Amygdala (tissue), 56 donors: ENCODE measurements at regions not wholly inside any gene's neighbourhood (a gene's known extent, or its start where the extent isn't known, plus 50 kb on each side); places are given as distances from the start of the nearest gene placed in this dataset.

Source experiments
- DNase-seq, 56 donors: peaks; one replicate each; lab custom pipeline; 2025; lab: John Stamatoyannopoulos, UW

GRCh38 chr2:7895289-7895688 is 786.6 kb upstream of the ID2 start:
- no peak for DNase-seq

- no peak for DNase-seq
Measured at GRCh38 chr2:7896940-7897487, 784.8 kb upstream of the ID2 start.

- no peak for DNase-seq
Measured at GRCh38 chr2:7899241-7899640, 782.6 kb upstream of the ID2 start.

GRCh38 chr2:7899923-7900322 is 781.9 kb upstream of the ID2 start:
- DNase-seq, result no peak

GRCh38 chr2:7900593-7900992 is 781.3 kb upstream of the ID2 start:
- no peak for DNase-seq

GRCh38 chr2:7902251-7902765 is 779.5 kb upstream of the ID2 start:
- no peak for DNase-seq

- DNase-seq, result no peak
Measured at GRCh38 chr2:7904319-7904718, 777.5 kb upstream of the ID2 start.

- DNase-seq, result no peak
Measured at GRCh38 chr2:7905756-7906155, 776.1 kb upstream of the ID2 start.

GRCh38 chr2:7906431-7906830 is 775.4 kb upstream of the ID2 start:
- DNase-seq, result no peak

GRCh38 chr2:7907041-7907440 is 774.8 kb upstream of the ID2 start:
- DNase-seq, result no peak

GRCh38 chr2:7910752-7911151 is 771.1 kb upstream of the ID2 start:
- DNase-seq, result no peak

GRCh38 chr2:7911196-7911595 is 770.7 kb upstream of the ID2 start:
- DNase-seq, result no peak

GRCh38 chr2:7913974-7914373 is 767.9 kb upstream of the ID2 start:
- DNase-seq, result no peak

GRCh38 chr2:7915302-7916091 is 766.4 kb upstream of the ID2 start:
- DNase-seq, result no peak

GRCh38 chr2:7916670-7917069 is 765.2 kb upstream of the ID2 start:
- DNase-seq, result no peak

GRCh38 chr2:7919510-7919909 is 762.3 kb upstream of the ID2 start:
- no peak for DNase-seq

GRCh38 chr2:7924023-7924762 is 757.7 kb upstream of the ID2 start:
- no peak for DNase-seq

GRCh38 chr2:7925506-7925905 is 756.4 kb upstream of the ID2 start:
- no peak for DNase-seq

- DNase-seq, result no peak
Measured at GRCh38 chr2:7927691-7928090, 754.2 kb upstream of the ID2 start.

GRCh38 chr2:7929281-7929680 is 752.6 kb upstream of the ID2 start:
- no peak for DNase-seq

- no peak for DNase-seq
Measured at GRCh38 chr2:7930800-7931635, 750.8 kb upstream of the ID2 start.
